ENCODE measurements at regions not wholly inside any gene's neighbourhood (a gene's known extent, or its start where the extent isn't known, plus 50 kb on each side); places are given as distances from the start of the nearest gene placed in this dataset.

DNA sequence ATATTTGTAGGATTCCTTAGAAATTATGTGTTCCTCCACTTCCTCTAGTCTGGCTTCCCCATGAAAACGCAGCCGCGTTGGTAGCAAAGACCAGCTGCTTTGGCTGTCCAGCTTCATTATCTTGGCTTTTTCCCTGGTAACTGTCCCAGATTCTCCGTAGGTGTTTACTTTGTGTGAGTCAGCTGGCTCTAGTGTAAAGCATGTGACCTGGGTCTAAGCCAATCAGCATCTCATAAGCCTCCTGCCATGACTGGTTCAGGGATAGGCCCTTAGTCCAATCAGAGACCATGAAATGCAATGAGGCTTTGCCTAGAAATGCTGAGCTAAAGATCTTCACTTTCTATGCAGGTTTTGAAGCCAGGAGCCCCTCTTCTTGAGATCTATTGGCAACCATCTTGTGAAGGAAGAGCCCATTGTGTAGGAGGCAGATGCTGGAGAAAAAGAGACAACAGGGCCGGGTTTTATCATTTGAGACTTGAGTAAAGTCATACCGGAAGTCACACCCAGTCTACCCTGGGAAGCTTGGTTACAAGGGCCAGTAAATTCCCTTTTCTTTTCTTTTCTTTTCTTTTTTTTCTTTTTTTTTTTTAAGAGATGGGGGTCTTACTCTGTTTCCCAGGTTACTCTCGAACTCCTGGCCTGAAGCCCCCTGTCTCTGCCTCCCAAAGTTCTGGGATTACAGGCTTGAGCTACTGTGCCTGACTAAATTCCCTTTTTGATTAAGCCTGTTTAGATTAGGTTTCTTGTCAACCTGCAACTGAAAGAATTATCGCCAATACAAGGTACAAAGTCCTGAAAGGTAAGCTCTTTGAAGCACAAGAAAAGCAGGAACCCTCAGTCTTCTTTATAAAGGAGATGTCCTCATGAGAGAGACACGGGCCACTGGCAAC, 256.5 kb upstream of the RREB1 start:
- Histone ChIP-seq H3K9me3 (ENCODE audit: low read depth, low read length, poor library complexity, severe bottlenecking) (peaks cover 2% of the 10 kb centered on the region), H3K36me3 (ENCODE audit: insufficient read depth, low read length, poor library complexity, severe bottlenecking) (no peaks in the 10 kb centered on the region), H3K27ac (ENCODE audit: low read depth, low read length, poor library complexity, severe bottlenecking) (peak overlapping the region; percentile 66), H3K27me3 (replicated peaks; ENCODE audit: insufficient read depth, low read depth, low read length, poor library complexity) (no peaks in the 10 kb centered on the region), H3K4me1 (ENCODE audit: insufficient read depth, low read length, poor library complexity, severe bottlenecking) (peaks cover 25% of the 10 kb centered on the region), H3K4me3 (ENCODE audit: low read depth, low read length, poor library complexity, severe bottlenecking) (no peak overlapping the region)
- CTCF ChIA-PET = no interaction called here
- POLR2A ChIA-PET (ENCODE audit: low non-redundant PET) = no interaction called here
- no peak for TF ChIP-seq EZH2 (IDR thresholded peaks at IDR 0.05; ENCODE audit: borderline replicate concordance, low read depth, low read length, poor library complexity, severe bottlenecking)
- TF ChIP-seq, protein P1, sequence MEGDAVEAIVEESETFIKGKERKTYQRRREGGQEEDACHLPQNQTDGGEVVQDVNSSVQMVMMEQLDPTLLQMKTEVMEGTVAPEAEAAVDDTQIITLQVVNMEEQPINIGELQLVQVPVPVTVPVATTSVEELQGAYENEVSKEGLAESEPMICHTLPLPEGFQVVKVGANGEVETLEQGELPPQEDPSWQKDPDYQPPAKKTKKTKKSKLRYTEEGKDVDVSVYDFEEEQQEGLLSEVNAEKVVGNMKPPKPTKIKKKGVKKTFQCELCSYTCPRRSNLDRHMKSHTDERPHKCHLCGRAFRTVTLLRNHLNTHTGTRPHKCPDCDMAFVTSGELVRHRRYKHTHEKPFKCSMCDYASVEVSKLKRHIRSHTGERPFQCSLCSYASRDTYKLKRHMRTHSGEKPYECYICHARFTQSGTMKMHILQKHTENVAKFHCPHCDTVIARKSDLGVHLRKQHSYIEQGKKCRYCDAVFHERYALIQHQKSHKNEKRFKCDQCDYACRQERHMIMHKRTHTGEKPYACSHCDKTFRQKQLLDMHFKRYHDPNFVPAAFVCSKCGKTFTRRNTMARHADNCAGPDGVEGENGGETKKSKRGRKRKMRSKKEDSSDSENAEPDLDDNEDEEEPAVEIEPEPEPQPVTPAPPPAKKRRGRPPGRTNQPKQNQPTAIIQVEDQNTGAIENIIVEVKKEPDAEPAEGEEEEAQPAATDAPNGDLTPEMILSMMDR (conservative IDR thresholded peaks at IDR 0.05; ENCODE audit: low read depth, low read length) = no peak
- peak; percentile 71 for DNase-seq (ENCODE audit: low spot score)
- intact Hi-C loops (cut with micrococcal nuclease; ENCODE audit: unreplicated experiment) = no loop called here
- no TSS peak for BruUV-seq (replicated peaks)

DNA sequence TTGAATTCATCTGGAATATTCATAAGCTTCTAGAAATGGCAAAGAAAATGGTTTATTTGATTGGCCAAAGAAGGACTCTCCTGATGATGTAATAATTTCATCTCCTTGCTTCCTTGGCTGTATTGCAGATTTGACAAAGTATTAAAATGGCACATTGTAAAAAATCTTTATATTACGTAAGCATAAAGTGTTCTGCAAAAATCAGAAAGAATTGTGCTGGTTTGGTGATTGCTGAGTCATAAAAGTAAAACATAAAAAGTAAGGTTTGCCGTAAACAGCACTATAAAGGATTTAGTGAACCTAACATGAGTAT, 255.9 kb upstream of the RREB1 start:
- intact Hi-C loops (cut with micrococcal nuclease; ENCODE audit: unreplicated experiment) = no loop called here
- no TSS peak for BruUV-seq (replicated peaks)
- POLR2A ChIA-PET (ENCODE audit: low non-redundant PET) = no interaction called here
- TF ChIP-seq, protein P1 (conservative IDR thresholded peaks at IDR 0.05; ENCODE audit: low read depth, low read length) = no peak
- no peak for TF ChIP-seq EZH2 (IDR thresholded peaks at IDR 0.05; ENCODE audit: borderline replicate concordance, low read depth, low read length, poor library complexity, severe bottlenecking)
- DNase-seq (ENCODE audit: low spot score) = no peak
- Histone ChIP-seq H3K27ac (ENCODE audit: low read depth, low read length, poor library complexity, severe bottlenecking) (peak overlapping the region; percentile 66), H3K4me3 (ENCODE audit: low read depth, low read length, poor library complexity, severe bottlenecking) (no peak overlapping the region), H3K27me3 (replicated peaks; ENCODE audit: insufficient read depth, low read depth, low read length, poor library complexity) (no peaks in the 10 kb centered on the region), H3K36me3 (ENCODE audit: insufficient read depth, low read length, poor library complexity, severe bottlenecking) (no peaks in the 10 kb centered on the region), H3K9me3 (ENCODE audit: low read depth, low read length, poor library complexity, severe bottlenecking) (no peaks in the 10 kb centered on the region), H3K4me1 (ENCODE audit: insufficient read depth, low read length, poor library complexity, severe bottlenecking) (peaks cover 31% of the 10 kb centered on the region)
- CTCF ChIA-PET = no interaction called here

DNA sequence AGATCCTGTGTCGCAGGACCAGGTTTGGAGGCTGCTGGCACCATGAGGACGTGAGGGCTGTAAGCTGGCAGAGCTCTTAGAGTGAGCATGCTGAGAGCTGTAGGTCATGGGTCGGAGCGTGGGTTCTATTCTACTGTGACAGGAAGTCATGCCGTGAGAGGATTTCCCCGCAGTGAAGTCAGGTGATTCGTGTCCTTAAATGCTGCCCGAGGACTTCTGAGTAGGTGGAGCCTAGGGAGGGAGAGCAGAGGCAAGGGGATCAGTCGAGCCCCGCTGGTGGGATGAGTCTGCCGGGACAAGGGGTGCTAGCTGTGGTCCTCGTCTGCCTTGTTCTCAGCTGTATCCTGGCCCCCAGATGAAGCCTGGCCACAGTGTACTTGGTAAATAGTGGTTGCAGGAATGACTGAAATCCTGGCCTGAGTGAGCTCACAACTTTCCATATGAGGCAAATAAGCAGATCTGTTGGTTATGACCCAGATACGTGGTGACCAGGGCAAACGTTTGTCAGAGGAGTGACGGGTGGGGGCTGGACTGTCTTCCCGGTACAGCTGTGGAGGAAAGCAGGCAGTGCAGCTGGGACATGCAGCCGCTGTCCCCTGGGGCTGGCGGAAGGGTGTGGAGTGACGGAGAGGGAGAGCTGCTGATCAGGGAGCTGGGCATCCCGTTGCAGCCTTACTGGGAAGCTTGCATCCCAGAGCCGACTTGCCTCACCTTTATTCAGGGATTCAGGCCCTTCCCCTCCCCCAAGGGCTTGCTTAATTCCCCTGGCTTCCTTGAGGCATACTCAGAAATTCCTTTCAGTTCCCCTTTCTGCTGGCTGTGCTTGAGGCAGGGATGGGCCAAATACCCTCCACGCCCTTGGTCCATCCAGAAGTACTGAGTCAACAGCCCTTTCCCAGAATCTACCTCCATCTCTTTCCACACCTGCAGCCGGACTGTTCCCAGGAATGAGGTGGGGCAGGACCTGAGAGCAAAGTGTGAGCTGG, 250.9 kb upstream of the RREB1 start:
- Histone ChIP-seq H3K27me3 (replicated peaks; ENCODE audit: insufficient read depth, low read depth, low read length, poor library complexity) (no peaks in the 10 kb centered on the region), H3K4me1 (ENCODE audit: insufficient read depth, low read length, poor library complexity, severe bottlenecking) (peaks cover 55% of the 10 kb centered on the region), H3K9me3 (ENCODE audit: low read depth, low read length, poor library complexity, severe bottlenecking) (no peaks in the 10 kb centered on the region), H3K27ac (ENCODE audit: low read depth, low read length, poor library complexity, severe bottlenecking) (peak overlapping the region; percentile 83), H3K36me3 (ENCODE audit: insufficient read depth, low read length, poor library complexity, severe bottlenecking) (no peaks in the 10 kb centered on the region), H3K4me3 (ENCODE audit: low read depth, low read length, poor library complexity, severe bottlenecking) (peak overlapping the region; percentile 17)
- no peak for TF ChIP-seq EZH2 (IDR thresholded peaks at IDR 0.05; ENCODE audit: borderline replicate concordance, low read depth, low read length, poor library complexity, severe bottlenecking)
- TF ChIP-seq, protein P1 (conservative IDR thresholded peaks at IDR 0.05; ENCODE audit: low read depth, low read length) = no peak
- peak; percentile 86 for DNase-seq (ENCODE audit: low spot score)
- ChIA-PET CTCF (no interaction called here), POLR2A (ENCODE audit: low non-redundant PET) (interaction anchor here (0.6 kb wide), 2 partner anchors 149 to 257 kb away, joined by 3 to 4 read pairs; no protein-coding TSS in a partner anchor)
- BruUV-seq (replicated peaks) = TSS peak; percentile 89
- intact Hi-C loops (cut with micrococcal nuclease; ENCODE audit: unreplicated experiment) = no loop called here
